ENCODE measurements at regions not wholly inside any gene's neighbourhood (a gene's known extent, or its start where the extent isn't known, plus 50 kb on each side); places are given as distances from the start of the nearest gene placed in this dataset.

GRCh38 chr4:96264941-96265463, 425.1 kb downstream of the PDHA2 start:
- peaks cover 3% of the 10 kb centered on the region for H3K9me3 Mint-ChIP-seq
- TF ChIP-seq, protein P1, sequence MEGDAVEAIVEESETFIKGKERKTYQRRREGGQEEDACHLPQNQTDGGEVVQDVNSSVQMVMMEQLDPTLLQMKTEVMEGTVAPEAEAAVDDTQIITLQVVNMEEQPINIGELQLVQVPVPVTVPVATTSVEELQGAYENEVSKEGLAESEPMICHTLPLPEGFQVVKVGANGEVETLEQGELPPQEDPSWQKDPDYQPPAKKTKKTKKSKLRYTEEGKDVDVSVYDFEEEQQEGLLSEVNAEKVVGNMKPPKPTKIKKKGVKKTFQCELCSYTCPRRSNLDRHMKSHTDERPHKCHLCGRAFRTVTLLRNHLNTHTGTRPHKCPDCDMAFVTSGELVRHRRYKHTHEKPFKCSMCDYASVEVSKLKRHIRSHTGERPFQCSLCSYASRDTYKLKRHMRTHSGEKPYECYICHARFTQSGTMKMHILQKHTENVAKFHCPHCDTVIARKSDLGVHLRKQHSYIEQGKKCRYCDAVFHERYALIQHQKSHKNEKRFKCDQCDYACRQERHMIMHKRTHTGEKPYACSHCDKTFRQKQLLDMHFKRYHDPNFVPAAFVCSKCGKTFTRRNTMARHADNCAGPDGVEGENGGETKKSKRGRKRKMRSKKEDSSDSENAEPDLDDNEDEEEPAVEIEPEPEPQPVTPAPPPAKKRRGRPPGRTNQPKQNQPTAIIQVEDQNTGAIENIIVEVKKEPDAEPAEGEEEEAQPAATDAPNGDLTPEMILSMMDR (IDR thresholded peaks at IDR 0.05) = no peak
- DNase-seq = no peak
- H3K4me1 Mint-ChIP-seq = no peaks in the 10 kb centered on the region
- H3K36me3 Mint-ChIP-seq (ENCODE audit: low read depth) = no peaks in the 10 kb centered on the region
- H3K27ac Mint-ChIP-seq = no peak overlapping the region
- no peak overlapping the region for H3K4me3 Mint-ChIP-seq
- no peaks in the 10 kb centered on the region for H3K27me3 Mint-ChIP-seq (ENCODE audit: low read depth, poor library complexity)

DNA sequence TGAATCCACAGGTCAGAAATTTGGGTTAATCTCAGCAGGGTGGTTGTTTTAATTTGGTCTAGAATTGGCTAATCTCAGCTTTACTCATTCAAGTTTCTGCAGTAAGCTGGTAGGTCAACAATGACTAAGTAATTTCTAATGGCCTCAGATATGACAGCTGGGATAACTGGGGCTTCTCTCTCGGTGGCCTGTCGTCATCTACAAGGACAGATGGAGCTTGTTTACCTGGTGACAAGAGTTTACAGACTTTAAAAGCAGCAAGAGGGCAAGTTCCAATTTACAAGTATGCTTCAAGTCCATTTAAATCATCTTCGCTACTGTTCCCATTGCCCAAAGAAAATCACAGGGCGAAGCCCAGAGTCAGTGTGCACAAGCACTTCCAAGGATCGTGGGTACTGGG, 453.9 kb downstream of the PDHA2 start:
- H3K9me3 Mint-ChIP-seq = no peaks in the 10 kb centered on the region
- no peaks in the 10 kb centered on the region for H3K4me1 Mint-ChIP-seq
- no peaks in the 10 kb centered on the region for H3K27me3 Mint-ChIP-seq (ENCODE audit: low read depth, poor library complexity)
- no peak for DNase-seq
- no peak overlapping the region for H3K4me3 Mint-ChIP-seq
- no peak overlapping the region for H3K27ac Mint-ChIP-seq
- H3K36me3 Mint-ChIP-seq (ENCODE audit: low read depth) = no peaks in the 10 kb centered on the region
- TF ChIP-seq, protein P1 (IDR thresholded peaks at IDR 0.05) = no peak

GRCh38 chr4:96295143-96295741, 455.3 kb downstream of the PDHA2 start:
- TF ChIP-seq, protein P1 (IDR thresholded peaks at IDR 0.05) = no peak
- no peak for DNase-seq
- Mint-ChIP-seq H3K9me3 (no peaks in the 10 kb centered on the region), H3K36me3 (ENCODE audit: low read depth) (no peaks in the 10 kb centered on the region), H3K27ac (no peak overlapping the region), H3K27me3 (ENCODE audit: low read depth, poor library complexity) (no peaks in the 10 kb centered on the region), H3K4me1 (no peaks in the 10 kb centered on the region), H3K4me3 (no peak overlapping the region)

- no peaks in the 10 kb centered on the region for H3K36me3 Mint-ChIP-seq (ENCODE audit: low read depth)
- DNase-seq = no peak
- TF ChIP-seq, protein P1 (IDR thresholded peaks at IDR 0.05) = no peak
- H3K27me3 Mint-ChIP-seq (ENCODE audit: low read depth, poor library complexity) = no peaks in the 10 kb centered on the region
- no peaks in the 10 kb centered on the region for H3K4me1 Mint-ChIP-seq
- no peak overlapping the region for H3K4me3 Mint-ChIP-seq
- peaks cover under 1% of the 10 kb centered on the region for H3K9me3 Mint-ChIP-seq
- H3K27ac Mint-ChIP-seq = no peak overlapping the region
These were observed 461.8 kb downstream of the PDHA2 start for GRCh38 chr4:96301715-96302114.

GRCh38 chr4:96305030-96305429, 465.1 kb downstream of the PDHA2 start:
- DNase-seq = no peak
- Mint-ChIP-seq H3K4me1 (no peaks in the 10 kb centered on the region), H3K4me3 (no peak overlapping the region), H3K27me3 (ENCODE audit: low read depth, poor library complexity) (no peaks in the 10 kb centered on the region), H3K9me3 (peaks cover 22% of the 10 kb centered on the region), H3K27ac (no peak overlapping the region), H3K36me3 (ENCODE audit: low read depth) (no peaks in the 10 kb centered on the region)
- TF ChIP-seq, protein P1 (IDR thresholded peaks at IDR 0.05) = no peak

GRCh38 chr4:96312046-96312685, 472.3 kb downstream of the PDHA2 start:
- DNase-seq = no peak
- Mint-ChIP-seq H3K27me3 (ENCODE audit: low read depth, poor library complexity) (no peaks in the 10 kb centered on the region), H3K36me3 (ENCODE audit: low read depth) (no peaks in the 10 kb centered on the region), H3K9me3 (peaks cover 17% of the 10 kb centered on the region), H3K4me3 (no peak overlapping the region), H3K4me1 (no peaks in the 10 kb centered on the region), H3K27ac (no peak overlapping the region)
- TF ChIP-seq, protein P1 (IDR thresholded peaks at IDR 0.05) = no peak
